ENCODE measurements at regions not wholly inside any gene's neighbourhood (a gene's known extent, or its start where the extent isn't known, plus 50 kb on each side); places are given as distances from the start of the nearest gene placed in this dataset.

DNA sequence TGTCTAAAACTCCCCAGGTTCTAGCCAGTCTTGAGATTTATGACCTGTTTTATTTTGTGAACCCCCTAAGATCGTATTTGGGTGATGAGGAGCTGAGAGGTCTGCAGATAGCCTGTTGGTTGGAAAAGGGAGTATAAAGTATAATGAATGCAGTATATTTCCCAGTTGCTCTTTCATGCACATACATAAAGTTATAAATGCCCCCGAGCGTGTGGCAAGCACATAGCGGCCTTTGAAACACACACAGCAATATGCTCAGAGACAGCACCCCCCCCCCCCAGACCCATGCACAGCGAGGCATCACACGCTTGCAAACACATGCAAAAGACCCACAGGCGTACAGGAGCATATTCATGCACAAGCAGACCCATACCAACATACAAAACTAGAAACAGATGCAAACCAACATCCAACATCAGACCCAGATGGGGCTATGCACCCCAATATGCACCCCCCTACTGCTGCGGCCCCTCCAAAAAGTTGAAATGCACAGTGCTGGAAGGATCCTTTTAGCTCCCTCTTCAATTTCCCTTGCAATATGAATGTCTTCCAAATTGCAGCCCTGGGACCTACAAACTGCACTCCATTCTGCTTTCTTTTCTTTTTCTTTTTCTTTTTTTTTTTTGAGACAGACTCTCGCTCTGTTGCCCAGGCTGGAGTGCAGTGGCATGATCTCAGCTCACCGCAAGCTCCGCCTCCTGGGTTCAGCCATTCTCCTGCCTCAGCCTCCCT lies 82.2 kb upstream of the TBX3 start:
- H3K4me1 Mint-ChIP-seq: peaks cover 62% of the 10 kb centered on the region
- H3K27me3 Mint-ChIP-seq (ENCODE audit: low read depth): no peaks in the 10 kb centered on the region
- DNase-seq (ENCODE audit: low spot score in 2 of 2, unreplicated experiment in 2 of 2): no peak
- H3K27ac Mint-ChIP-seq: peak overlapping the region; percentile 100
- TF ChIP-seq, protein P1, sequence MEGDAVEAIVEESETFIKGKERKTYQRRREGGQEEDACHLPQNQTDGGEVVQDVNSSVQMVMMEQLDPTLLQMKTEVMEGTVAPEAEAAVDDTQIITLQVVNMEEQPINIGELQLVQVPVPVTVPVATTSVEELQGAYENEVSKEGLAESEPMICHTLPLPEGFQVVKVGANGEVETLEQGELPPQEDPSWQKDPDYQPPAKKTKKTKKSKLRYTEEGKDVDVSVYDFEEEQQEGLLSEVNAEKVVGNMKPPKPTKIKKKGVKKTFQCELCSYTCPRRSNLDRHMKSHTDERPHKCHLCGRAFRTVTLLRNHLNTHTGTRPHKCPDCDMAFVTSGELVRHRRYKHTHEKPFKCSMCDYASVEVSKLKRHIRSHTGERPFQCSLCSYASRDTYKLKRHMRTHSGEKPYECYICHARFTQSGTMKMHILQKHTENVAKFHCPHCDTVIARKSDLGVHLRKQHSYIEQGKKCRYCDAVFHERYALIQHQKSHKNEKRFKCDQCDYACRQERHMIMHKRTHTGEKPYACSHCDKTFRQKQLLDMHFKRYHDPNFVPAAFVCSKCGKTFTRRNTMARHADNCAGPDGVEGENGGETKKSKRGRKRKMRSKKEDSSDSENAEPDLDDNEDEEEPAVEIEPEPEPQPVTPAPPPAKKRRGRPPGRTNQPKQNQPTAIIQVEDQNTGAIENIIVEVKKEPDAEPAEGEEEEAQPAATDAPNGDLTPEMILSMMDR (IDR thresholded peaks at IDR 0.05; ENCODE audit: unreplicated experiment): no peak
- H3K36me3 Mint-ChIP-seq: peaks cover 3% of the 10 kb centered on the region
- H3K9me3 Mint-ChIP-seq: peaks cover 3% of the 10 kb centered on the region
- H3K4me3 Mint-ChIP-seq: no peak overlapping the region

DNA sequence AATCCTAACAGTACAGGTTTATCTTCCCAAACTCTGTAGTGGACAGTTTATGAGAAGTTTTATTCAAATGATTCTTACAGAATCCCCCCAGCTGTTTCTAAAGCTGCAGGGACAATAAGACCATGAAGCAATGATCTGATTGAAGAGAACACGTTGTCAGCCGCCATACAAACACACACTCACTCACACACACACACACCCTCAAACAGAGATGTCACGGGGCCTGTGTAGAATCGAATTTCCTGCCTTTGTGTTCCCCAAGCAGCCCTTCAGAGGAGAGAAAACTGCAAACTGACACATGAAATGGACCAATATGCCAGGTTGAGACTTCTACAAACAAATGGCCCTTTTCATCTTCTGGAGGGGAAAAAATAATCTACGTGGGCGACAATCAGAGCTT lies 80.5 kb upstream of the TBX3 start:
- H3K36me3 Mint-ChIP-seq: no peaks in the 10 kb centered on the region
- H3K27ac Mint-ChIP-seq: peak overlapping the region; percentile 91
- no peak for DNase-seq (ENCODE audit: low spot score in 2 of 2, unreplicated experiment in 2 of 2)
- H3K4me3 Mint-ChIP-seq: no peak overlapping the region
- H3K9me3 Mint-ChIP-seq: no peaks in the 10 kb centered on the region
- peaks cover 63% of the 10 kb centered on the region for H3K4me1 Mint-ChIP-seq
- no peaks in the 10 kb centered on the region for H3K27me3 Mint-ChIP-seq (ENCODE audit: low read depth)
- TF ChIP-seq, protein P1 (IDR thresholded peaks at IDR 0.05; ENCODE audit: unreplicated experiment): no peak

GRCh38 chr12:114762490-114763110 lies 78.6 kb upstream of the TBX3 start:
- H3K27me3 Mint-ChIP-seq (ENCODE audit: low read depth): no peaks in the 10 kb centered on the region
- no peak for DNase-seq (ENCODE audit: low spot score in 2 of 2, unreplicated experiment in 2 of 2)
- TF ChIP-seq, protein P1 (IDR thresholded peaks at IDR 0.05; ENCODE audit: unreplicated experiment): no peak
- peak overlapping the region; percentile 4 for H3K4me3 Mint-ChIP-seq
- peak overlapping the region; percentile 88 for H3K27ac Mint-ChIP-seq
- no peaks in the 10 kb centered on the region for H3K9me3 Mint-ChIP-seq
- no peaks in the 10 kb centered on the region for H3K36me3 Mint-ChIP-seq
- peaks cover 58% of the 10 kb centered on the region for H3K4me1 Mint-ChIP-seq

GRCh38 chr12:114760151-114760877 lies 76.3 kb upstream of the TBX3 start:
- no peaks in the 10 kb centered on the region for H3K27me3 Mint-ChIP-seq (ENCODE audit: low read depth)
- no peak for DNase-seq (ENCODE audit: low spot score in 2 of 2, unreplicated experiment in 2 of 2)
- peak overlapping the region; percentile 94 for H3K27ac Mint-ChIP-seq
- H3K4me3 Mint-ChIP-seq: no peak overlapping the region
- TF ChIP-seq, protein P1 (IDR thresholded peaks at IDR 0.05; ENCODE audit: unreplicated experiment): no peak
- H3K4me1 Mint-ChIP-seq: peaks cover 39% of the 10 kb centered on the region
- no peaks in the 10 kb centered on the region for H3K36me3 Mint-ChIP-seq
- no peaks in the 10 kb centered on the region for H3K9me3 Mint-ChIP-seq

GRCh38 chr12:114759635-114760034 lies 75.7 kb upstream of the TBX3 start:
- H3K4me1 Mint-ChIP-seq: peaks cover 37% of the 10 kb centered on the region
- peak overlapping the region; percentile 68 for H3K27ac Mint-ChIP-seq
- no peak overlapping the region for H3K4me3 Mint-ChIP-seq

More at GRCh38 chr12:114759635-114760034, 75.7 kb upstream of the TBX3 start:
- no peaks in the 10 kb centered on the region for H3K27me3 Mint-ChIP-seq (ENCODE audit: low read depth)
- no peaks in the 10 kb centered on the region for H3K9me3 Mint-ChIP-seq
- DNase-seq (ENCODE audit: low spot score in 2 of 2, unreplicated experiment in 2 of 2): no peak
- no peaks in the 10 kb centered on the region for H3K36me3 Mint-ChIP-seq
- TF ChIP-seq, protein P1 (IDR thresholded peaks at IDR 0.05; ENCODE audit: unreplicated experiment): no peak
